ENCODE measurements at regions not wholly inside any gene's neighbourhood (a gene's known extent, or its start where the extent isn't known, plus 50 kb on each side); places are given as distances from the start of the nearest gene placed in this dataset.

DNA sequence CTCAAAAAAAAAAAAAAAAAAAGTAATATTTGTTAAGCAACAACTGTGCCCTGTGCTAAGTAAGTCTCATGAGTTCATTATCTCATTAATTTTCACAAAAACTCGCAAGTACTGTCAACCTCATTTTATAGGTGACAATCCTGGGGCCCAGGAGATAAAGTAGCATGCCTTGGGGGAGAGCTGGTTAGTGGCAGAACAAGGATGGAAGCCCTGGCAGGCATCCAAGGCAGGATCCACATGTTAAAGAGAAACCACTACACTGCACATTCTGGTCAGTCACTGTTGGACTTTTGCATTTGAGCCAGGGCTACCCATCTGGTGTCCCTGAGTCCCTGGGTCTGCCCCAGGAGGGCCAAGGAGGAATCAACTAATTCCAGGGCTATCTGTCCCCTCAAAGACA, 54.6 kb downstream of the ZFP36L2 start:
- DNase-seq = no peak

DNA sequence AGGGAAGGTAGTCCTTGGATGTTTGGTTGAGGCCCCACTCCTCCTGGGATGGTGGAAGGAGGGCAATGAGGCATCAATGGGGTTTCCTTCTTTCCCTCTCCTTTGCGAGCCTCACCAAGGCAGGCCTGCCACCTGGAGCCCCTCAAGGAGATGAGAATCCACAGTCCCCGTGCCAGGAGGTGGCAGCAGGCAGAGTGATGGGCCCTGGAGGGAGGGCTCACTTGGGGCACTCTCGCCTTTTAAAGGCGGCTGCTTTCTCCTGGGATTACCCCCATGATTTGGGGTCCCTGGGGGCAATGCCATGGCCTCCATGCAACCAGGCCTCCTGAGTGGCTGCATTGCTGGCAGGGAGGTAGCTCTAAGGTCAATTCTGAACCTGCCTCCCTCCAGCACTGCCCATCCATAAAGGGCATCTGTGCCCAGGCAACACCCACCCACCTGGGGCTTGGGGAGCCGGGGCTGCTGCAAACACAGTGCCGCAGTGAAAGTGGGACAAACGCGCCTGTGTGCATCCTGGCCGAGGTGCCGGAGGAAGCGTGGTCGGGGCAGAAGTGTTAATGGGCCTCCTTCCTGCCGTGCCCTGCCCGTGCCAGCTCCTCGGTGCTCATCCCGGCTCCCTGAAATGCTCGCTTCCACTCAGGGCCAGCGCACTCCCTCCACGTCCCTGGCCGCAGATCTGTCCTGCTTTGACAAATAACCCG, 55.9 kb downstream of the ZFP36L2 start:
- no peak for DNase-seq

DNA sequence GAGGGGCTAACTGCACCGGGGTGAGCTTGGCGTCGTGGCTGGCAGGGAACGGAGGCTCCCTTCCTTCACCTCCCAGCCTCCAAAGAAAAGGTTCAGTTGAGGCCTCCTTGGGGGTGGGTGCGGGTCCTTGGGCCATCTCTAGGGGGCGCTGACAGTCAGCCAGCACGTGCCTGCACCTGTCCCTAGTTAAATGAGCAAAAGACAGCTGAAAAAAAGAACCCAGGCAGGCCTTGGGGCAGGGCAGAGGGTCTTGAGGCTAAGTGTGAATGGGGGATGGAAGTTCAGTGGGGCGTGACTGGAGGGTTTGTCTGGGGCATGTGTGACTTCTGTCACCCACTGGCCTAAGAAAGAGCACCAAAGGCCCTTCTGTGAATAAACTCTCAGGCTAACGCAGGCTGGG, 56.4 kb downstream of the ZFP36L2 start:
- no peak for DNase-seq

DNA sequence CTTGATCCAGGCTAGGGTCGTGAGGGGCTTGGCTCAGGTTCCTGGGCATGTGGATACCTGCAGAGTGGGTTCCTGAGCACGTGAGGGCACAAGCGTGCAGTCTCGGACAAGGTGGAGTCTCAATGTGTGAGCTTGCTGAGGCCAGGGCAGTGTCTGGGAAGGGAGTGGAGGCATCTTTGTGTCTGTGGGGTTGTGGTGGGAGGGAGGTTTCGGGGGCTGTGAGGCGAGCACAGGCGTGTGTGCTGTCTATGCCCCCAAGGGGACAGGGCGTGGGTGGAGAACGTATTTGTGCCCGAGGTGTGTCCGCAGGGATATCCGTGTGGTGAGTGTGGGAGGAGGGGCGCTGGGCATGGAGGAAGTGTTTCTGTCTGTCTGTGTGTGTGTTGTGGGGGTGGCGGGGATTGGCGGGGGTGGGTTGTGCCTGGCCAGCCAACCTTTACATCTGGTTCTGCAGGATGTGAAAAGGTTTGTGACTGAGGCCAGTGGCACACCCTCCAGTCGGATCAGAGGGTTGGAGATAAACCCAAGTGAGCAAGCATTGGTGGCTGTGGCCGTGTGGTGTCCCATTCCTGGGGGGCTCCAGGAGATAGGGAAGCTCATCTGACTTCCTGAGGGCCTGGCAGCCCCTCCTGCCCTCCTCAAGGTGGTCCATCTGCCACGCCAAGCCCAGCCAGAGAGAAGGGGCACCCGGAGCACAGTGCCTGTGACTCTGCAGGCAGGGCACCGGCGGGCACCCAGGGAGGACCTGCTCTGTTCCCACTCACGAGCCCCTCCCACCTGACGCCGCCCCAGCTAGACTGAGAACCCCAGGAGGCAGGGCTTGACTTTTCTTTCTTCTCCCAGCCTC, 57.1 kb downstream of the ZFP36L2 start:
- no peak for DNase-seq

DNA sequence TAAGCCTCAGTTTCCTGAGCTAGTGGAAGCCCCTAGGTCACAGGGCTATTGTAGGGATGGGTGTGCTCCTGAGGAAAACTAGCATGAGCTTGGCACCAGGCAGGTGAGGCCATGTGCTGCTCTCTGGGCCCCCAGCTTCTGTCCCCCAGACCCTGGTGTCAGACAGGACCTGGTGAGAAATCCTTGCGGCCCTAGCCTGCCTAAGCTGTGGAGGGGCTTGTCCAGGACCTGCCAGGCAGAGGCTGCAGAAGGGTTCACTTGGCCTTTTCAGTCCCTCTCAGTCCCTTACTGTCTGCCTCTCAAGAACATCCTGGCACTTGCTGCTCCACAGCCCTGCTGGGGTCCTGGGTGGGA, 58.4 kb downstream of the ZFP36L2 start:
- no peak for DNase-seq

DNA sequence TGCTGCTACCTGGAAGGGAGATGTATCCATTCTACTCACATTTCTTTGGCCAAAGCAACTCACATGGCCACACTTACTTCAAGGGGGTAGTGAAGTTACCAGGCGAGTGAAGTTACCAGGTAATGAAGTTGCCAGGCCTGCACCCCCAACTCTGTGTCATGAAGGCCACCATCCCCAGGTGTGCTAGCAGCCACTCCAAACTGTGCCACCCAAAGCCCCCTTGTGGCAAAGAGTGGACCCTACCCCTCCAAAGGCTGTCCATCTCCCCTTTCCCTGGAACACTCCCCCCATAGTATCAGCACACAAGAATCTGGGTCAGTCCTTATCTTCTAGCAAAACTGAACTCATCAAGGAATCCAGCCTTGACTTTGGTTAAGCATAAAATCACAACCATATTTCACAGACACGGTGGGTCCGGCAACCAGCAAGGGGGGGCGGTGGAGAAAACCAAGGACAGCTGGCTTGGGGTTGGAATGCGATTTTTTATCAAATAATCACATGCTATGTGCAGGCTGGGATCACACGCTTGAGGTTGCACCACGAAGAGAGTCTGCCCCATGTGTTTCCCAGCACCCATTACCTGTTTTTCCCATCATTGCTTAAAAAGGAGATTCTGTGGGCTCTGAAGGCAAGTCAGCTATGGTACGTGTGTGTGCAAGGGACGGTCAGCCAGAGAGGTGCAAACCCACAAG, 60.9 kb downstream of the ZFP36L2 start:
- DNase-seq = no peak

DNA sequence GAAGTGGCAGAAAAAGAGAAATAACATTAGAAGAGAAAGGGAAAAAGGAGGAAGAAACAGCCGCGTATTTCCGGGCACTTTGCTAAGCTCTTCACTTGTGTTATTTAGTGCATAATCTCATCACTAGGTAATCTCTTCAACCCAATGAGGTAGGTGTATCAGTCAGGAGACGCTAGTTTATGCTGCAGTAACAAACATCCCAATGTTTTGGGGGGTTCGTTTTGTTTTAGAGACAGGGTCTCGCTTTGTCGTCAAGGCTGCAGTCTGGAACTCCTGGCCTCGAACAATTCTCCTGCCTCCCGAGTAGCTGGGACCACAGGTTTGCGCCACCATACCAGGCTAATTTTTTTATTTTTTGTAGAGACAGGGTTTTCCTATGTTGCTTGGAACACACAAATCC, 61.7 kb downstream of the ZFP36L2 start:
- no peak for DNase-seq

DNA sequence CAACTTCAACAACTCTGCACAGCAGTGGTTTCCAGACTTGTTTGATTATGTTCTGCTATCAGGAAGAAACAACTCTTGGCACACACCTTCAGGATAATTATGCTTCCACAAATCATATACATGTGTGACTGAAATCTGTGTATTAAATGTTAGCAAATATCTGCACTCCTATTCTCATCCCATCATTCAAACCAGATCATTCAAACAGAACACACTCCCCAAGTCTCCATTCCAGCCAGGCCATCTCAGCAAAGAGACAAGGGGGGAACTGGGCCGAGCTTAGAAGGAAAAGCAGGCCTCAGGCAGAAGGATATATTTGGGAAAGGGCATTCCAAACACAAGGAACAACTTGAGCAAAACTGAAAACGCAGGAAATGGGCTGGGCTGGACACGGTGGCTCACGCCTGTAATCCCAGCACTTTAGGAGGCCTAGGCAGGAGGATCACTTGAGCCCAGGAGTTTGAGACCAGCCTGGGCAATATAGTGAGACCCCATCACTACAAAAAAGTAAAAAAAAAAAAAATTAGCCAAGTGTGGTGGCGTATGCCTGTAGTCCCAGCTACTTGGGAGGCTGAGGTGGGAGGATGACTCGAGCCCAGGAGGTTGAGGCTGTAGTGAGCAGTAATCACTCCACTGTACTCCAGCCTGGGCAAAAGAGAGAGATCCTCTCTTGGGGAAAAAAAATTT, 62.7 kb downstream of the ZFP36L2 start:
- DNase-seq = no peak

DNA sequence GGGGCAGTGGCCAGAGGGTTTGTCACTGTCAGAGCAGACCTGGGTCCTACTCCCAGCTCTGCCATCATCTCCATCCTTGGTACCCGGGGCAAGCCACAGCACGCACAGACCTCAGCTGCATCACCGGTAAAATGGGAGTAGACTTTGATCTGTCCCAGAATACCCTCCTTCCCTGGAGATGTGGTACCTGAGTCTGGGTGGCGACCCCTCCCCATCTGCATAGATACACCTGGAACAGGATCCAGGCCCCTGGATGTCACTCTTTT, 64.0 kb downstream of the ZFP36L2 start:
- no peak for DNase-seq

DNA sequence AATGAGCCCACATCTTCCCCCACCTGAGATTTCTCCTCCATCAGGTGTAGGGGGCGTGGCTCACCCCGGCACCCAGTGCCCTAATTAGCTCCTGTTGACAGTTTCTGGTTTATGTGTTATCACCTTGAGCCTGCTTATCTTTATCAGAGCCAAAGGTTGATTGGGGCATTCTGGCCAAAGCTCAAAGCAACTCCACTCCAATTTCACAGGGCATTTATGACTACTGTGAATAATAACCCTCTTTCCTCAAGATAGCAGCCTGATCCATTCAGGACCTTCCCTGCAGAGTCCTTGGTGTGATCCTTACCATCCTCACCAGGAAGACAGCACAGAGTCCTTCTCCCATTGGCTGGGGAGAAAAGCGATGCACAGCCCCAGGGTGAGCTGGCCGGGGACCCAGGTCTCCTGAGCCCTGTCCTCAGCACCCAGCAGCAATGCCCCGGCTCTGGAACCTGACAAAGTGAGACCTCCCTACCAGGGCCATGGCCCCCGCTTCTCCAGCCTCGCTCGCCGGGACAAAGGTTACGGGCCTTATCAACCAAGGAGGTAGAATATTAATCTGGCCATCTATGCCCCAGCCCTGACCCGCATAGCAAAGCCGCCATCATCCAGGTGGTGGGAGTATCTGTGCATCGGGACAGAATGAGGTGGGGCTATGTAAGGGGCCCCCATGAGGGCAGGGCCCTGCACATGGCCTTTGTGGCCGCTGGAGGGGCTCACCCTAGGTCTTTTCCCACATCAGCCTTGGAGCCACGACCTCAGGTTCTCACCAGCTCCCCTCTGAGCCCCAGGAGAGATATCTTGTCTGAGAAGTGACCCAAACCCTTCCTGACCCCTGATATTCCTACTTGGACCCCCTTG, 64.5 kb downstream of the ZFP36L2 start:
- DNase-seq = no peak

DNA sequence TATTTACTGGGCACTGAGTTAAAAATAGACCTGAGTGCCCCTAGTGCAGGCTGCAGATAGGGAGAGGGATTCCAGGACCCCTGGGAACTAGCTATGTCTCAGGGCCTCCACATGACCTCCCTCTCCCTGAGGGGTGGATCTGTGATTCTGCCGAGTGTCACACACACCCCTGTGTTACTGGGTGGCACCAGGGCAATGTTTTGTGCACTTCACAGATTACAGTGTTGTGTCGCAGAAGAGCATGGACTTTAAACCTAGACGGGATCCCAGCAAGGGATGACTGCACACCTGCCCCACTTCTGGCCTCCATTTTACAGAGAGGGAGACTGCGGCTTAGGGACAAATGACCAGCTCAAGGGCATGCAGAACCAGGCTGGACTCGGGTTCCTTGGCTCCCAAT, 65.6 kb downstream of the ZFP36L2 start:
- DNase-seq = no peak

DNA sequence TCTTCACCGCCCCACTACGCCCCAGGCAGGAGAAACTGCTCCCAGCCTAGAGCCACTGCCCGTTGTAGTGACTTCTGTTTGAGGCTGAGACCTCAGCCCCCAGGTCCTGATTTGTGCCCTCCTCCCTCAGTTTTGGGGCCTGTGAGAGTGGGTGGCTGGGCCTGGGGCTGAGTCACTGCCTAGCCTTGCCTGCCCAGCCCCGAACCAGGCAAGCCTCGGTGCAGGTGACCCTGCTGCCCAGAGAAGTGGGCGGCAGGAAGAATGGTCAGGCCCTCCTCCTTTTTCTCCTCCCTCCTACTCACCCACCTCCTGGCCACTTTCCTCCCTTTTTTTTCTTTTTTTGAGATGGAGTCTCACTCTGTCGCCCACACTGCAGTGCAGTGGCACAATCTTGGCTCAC, 66.6 kb downstream of the ZFP36L2 start:
- DNase-seq = no peak

DNA sequence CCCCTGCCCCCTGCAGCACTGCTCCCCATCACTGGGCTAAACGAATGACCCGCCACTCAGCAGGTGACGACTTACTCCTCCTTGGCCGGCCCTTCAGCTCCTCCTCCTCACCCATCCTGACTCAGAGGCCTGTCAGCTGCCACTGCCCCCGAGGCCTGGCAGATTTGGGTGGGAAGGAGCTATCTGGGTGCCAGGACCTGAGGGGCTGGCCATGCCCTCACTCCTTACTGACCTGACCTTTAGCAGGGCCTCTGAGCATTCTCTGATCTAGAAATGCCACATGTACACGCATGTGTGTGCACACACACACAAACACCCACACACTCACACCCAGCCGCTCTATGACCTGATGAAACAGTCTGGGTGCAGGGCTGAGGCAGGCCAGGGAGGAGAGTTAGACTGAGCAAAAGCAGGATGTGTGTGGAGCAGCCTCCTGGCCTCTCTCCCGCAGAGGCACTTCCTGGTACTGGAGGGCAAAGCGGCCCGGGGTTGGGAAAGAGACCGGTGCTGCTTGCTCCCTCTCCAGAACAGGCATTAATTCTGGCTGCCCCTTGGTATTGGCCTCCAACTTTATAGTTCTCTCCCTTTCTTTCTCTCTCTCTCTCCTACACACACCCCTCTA, 68.0 kb downstream of the ZFP36L2 start:
- DNase-seq = no peak

DNA sequence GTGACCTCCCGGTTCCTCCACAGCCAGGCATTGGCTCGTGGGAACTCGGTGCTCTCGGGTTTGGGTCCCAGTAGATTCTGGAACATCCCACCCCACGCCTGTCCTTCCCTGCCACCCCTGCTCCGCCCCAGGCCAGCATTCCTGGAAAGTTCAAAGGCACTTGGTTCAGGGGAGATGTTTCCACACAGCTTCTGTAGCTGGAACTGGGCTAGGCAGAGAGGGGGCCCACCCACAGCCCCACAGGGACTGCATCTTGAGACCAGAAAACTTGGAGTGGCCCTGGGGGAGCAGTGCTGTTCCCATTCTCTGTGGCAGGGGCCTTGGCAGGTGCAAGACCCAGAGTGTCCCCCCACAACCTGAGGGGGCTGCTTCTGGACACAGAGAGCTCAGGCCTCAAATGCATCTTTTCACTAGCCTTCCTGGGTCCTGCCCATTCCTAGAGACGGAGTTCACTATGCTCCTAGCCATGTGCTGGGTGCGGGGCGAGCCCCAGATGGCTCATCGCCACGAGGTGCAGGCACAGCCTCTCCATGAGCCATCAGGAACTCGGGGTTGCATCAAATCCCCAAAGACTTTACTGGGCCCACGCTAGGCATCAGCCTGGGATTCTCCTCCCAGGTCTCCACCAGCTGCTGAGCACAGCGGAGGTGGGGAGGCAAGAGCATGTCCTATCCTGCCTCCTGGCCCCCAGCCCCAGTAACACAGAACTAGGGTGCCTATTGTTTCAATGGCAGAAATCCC, 68.7 kb downstream of the ZFP36L2 start:
- DNase-seq = no peak

DNA sequence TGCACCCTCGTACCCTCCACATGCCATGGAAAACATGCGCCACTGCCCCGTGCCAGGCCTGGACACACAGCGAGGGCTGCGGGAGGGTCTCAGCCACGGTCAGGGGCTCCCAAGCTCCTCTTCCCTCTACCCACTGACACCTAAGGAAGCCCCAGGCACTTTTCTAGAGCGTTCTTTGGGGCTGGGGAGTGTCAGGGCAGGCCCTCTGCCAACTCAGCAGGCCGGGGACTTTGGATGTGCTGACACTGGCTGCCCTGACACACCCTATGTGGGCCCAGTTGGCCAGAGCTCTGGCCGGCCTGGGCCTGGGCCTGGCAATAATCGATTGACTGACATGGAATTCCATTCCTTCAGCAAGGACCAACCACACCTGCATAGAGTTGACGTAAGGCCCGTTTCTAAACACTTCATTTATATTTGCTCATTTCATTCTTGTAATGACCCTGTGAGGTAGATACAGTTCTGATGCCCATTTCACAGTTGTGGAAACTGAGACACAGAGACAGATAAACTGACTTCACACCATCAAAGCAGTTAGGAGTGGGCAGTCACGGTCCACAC, 70.5 kb downstream of the ZFP36L2 start:
- DNase-seq = no peak

DNA sequence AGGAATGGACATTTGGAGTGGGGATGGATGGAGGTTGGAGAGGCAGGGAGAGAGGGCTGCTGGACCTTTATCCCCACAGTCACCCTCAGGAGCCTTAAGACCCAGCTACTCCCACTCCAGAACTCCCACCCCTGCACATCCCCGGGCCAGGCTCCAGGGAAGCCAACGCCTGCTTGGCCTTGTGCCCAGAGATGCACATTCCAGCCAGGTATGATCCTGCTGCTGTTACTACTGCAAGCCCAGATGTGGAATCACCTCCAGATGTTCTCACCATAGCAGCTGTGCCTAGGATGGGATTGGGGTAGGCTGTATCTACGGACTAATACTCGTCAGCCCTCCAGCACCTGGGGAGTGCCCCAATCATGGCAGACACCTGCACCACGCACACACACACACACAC, 71.7 kb downstream of the ZFP36L2 start:
- no peak for DNase-seq

DNA sequence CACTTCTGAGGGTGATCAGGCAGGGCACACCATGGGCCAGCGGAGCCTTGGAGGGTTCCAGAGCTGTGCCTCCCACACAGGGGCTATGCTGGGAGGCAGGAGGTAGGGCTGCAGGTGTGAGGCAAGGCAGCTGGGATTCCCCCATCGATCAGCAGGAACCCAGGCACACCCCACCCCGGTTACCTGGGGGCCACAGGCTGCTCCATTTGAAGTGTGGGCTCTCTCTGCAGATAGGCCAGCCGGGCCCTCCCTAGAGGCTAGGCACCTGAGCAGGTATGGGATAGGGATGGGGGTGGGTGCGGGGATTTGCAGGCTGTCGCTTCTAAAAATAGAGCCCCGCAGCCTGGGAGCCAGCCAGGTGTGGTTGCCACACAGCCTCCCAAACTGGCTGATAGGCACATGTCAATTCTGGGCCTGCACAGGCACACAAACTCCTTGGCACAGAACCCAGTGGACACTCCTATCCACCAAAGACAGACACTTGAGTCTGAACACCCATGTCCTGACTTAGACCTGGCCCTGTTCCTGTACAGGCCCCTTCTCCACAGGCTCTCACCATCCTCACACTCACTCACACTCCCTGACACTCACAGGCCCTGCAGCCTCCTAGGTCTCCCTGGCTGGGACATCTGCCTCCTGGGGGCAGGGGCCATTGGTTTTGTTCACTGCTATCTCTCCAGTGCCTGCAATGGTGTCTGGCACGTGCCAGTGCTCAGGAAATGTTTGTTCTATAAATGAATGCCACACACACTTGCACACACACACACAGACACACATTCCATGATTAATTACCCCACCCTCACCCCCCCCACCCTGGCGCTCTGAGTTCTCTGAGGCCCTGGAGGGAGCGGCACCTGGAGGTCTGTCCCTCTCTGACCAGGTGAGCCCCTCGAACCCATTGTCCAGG, 73.4 kb downstream of the ZFP36L2 start:
- no peak for DNase-seq

DNA sequence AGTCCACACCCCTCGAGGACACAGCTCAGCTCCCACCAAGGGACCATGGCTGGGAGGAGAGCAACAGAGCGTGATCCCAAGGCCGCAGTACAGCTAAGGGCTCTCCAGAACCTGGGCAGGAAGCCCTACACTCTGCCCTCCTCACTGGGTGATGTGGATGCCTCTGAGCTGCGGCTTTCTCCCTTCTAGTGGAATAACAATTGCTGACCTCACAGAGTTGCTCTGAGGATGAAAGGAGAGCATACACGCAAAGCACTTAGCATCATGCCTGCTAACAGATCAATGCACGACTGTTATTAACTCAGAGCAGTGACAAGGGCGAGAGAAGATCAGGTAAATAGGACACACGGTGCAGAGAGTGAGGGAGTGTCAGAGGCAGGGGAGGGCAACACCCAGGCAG, 74.2 kb downstream of the ZFP36L2 start:
- no peak for DNase-seq

DNA sequence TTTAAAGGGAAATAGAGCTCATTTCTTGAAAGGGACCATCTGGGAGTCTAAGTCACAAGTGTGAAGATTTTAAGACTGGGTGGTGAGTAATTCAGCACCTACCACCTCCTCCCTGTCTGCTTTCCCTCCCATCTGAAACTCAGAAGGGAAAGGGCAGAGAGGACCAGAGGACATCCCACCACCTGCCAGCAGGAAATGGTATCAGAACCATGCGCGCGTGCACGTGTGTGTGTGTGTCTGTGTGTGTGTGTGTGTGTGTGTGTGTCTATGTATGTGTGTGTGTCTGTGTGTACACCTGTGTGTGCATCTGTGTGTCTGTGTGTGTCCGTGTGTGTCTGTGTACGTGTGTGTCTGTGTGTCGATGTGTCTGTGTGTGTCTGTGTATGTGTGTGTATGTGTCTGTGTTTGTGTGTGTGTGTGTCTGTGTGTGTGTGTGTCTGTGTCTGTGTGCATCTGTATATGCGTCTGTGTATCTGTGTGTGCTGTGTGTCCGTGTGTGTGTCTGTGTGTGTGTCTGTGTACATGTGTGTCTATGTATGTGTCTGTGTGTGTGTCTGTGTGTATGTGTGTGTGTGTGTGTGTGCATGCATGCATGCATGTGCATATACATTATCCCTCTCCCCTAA, 76.8 kb downstream of the ZFP36L2 start:
- DNase-seq = no peak

DNA sequence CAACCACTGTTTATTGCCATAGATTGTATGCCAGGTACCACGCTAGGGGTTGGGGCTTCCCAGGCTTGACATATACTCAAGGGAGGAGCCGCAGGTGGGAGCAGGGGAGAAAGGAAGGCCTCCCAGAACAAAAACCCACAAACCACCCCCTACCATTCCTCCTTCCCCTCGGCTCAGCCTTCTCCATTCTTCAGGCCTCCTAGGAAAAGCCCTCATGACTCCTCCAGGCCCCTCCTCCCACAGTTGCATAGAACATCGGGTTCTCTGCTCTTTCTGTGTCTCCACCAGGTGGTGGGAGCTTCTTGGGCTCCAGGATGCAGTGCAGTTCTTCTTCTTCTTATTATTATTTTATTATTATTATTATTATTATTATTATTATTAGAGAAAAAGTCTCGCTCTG, 80.3 kb downstream of the ZFP36L2 start:
- no peak for DNase-seq
